ENCODE measurements at regions not wholly inside any gene's neighbourhood (a gene's known extent, or its start where the extent isn't known, plus 50 kb on each side); places are given as distances from the start of the nearest gene placed in this dataset.
"Not testable (repeated sequence)": the region's sequence is repeated elsewhere in the genome, so short reads cannot be mapped to it uniquely, and the experiment has no call there.

DNA sequence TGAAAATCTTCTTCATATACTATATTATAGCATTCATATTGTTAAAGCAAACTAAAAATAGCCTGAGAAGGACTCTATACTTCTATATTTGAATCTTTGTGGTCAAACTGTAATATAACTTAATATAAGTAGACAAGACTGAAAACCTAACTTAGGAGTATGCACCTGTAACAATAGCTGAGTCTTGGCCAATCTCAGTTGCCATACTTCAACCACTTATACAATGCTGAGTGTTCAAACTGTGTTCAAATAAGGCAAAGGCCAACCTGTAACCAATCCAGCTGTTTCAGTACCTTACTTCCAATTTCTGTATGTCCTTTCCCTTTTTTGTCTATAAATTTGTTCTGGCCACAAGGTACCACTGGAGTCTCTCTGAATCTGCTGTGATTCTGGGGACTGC lies 1360.8 kb upstream of the CDH9 start:
- no peaks in the 10 kb centered on the region for H3K27me3 Mint-ChIP-seq (ENCODE audit: low read depth)
- H3K27ac Mint-ChIP-seq: peak overlapping the region in 2 of 3 experiments; percentile 53 to 71
- TF ChIP-seq, protein P1, sequence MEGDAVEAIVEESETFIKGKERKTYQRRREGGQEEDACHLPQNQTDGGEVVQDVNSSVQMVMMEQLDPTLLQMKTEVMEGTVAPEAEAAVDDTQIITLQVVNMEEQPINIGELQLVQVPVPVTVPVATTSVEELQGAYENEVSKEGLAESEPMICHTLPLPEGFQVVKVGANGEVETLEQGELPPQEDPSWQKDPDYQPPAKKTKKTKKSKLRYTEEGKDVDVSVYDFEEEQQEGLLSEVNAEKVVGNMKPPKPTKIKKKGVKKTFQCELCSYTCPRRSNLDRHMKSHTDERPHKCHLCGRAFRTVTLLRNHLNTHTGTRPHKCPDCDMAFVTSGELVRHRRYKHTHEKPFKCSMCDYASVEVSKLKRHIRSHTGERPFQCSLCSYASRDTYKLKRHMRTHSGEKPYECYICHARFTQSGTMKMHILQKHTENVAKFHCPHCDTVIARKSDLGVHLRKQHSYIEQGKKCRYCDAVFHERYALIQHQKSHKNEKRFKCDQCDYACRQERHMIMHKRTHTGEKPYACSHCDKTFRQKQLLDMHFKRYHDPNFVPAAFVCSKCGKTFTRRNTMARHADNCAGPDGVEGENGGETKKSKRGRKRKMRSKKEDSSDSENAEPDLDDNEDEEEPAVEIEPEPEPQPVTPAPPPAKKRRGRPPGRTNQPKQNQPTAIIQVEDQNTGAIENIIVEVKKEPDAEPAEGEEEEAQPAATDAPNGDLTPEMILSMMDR (IDR thresholded peaks at IDR 0.05; ENCODE audit: unreplicated experiment in 3 of 3): no peak
- H3K4me3 Mint-ChIP-seq: no peak overlapping the region
- H3K36me3 Mint-ChIP-seq (ENCODE audit: low read depth): no peaks in the 10 kb centered on the region
- peaks cover 34% of the 10 kb centered on the region for H3K4me1 Mint-ChIP-seq
- no peaks in the 10 kb centered on the region for H3K9me3 Mint-ChIP-seq

DNA sequence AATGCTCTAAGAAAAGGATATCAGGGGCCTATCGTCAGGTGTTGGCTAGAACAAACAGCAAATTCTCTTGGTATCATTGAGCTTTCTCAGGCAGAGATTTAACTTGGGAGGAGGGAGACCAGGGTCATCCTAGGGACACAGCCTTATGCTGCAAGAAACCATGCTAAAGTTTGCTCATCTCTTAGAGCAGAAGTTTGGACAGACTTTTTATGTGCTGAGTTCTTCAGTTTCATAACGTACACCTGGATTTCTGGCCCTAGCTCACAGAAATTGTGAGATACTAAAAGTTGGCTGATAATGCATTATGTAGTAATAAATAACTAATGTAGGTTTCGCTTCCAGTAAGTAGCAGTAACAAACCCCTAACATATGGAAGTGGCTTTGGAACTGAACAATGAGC lies 1359.8 kb upstream of the CDH9 start:
- no peaks in the 10 kb centered on the region for H3K36me3 Mint-ChIP-seq (ENCODE audit: low read depth)
- H3K4me3 Mint-ChIP-seq: peak overlapping the region in 2 of 3 experiments; percentile 3 to 47

DNA sequence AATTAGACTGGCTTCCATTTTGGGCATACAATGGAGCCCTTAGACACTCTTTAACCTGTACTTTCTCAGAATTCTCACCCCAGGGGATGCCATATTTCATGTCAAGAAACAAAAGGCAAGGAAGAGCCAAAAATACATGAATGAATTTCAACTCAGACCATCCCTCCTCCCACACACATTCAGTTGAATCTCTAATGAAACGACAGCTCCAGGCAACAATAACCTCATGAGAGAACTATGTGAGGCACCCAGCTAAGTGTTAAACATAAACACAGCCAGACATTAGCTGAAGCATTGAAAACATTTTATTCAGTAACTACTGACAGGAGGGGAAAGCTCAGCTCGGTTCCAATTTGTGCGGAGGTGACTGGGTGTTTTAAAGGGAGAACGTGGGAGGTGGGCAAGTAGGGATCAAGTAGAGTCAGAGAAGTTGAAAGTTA lies 1359.1 kb upstream of the CDH9 start:
- TF ChIP-seq, protein P1 (IDR thresholded peaks at IDR 0.05; ENCODE audit: unreplicated experiment in 3 of 3): no peak
- H3K27me3 Mint-ChIP-seq (ENCODE audit: low read depth): no peaks in the 10 kb centered on the region
- peak overlapping the region; percentile 91 to 95 (median 95) for H3K27ac Mint-ChIP-seq
- H3K9me3 Mint-ChIP-seq: no peaks in the 10 kb centered on the region
- no peaks in the 10 kb centered on the region for H3K36me3 Mint-ChIP-seq (ENCODE audit: low read depth)
- peaks cover 34% of the 10 kb centered on the region for H3K4me1 Mint-ChIP-seq
- peak overlapping the region in 2 of 3 experiments; percentile 6 to 17 for H3K4me3 Mint-ChIP-seq

More for the DNA sequence above, 1359.8 kb upstream of the CDH9 start:
- Mint-ChIP-seq H3K27me3 (ENCODE audit: low read depth) (no peaks in the 10 kb centered on the region), H3K4me1 (peaks cover 34% of the 10 kb centered on the region), H3K9me3 (no peaks in the 10 kb centered on the region), H3K27ac (peak overlapping the region; percentile 91 to 95 (median 95))
- TF ChIP-seq, protein P1 (IDR thresholded peaks at IDR 0.05; ENCODE audit: unreplicated experiment in 3 of 3): no peak

DNA sequence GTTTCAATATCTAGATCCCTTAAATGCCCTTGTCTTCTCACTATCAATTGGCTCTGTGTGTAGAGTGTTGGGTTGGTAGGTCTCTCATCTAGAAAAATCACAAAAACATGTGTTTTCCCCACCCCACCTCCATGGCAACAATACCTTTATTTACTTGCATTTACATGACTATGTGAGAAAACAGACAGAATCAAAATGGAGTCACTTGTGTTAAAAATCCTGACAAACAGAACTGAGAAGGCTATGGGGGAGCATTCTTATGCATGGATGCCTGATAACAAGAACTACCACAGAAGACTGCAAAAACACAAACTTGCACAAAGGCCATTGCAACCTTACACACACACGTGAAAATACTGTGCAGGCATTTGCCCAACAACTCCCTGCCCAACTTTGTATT lies 1352.9 kb upstream of the CDH9 start:
- Mint-ChIP-seq H3K27me3 (ENCODE audit: low read depth) (no peaks in the 10 kb centered on the region), H3K4me1 (no peaks in the 10 kb centered on the region), H3K36me3 (ENCODE audit: low read depth) (no peaks in the 10 kb centered on the region), H3K9me3 (no peaks in the 10 kb centered on the region), H3K4me3 (no peak overlapping the region), H3K27ac (no peak overlapping the region)
- TF ChIP-seq, protein P1 (IDR thresholded peaks at IDR 0.05; ENCODE audit: unreplicated experiment in 3 of 3): no peak

DNA sequence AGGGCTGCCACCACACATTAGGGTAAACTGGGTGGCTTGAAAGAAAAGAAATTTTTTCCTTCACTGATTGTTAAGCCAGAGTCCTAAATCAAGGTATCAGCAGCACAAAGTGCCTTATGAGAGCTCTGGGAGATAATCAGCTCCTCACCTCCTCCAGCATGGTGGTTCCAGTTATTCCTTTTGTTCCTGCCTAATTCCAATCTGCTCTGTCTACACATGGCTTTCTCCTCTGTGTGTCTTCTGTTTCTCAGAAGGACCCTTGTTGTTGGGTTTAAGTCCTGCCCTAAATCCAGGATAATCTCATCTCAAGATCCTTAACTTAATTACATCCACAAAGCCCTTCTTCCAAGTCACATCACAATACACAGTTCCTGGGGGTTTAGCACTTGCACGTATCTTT lies 1352.0 kb upstream of the CDH9 start:
- no peaks in the 10 kb centered on the region for H3K27me3 Mint-ChIP-seq (ENCODE audit: low read depth)
- no peak overlapping the region for H3K4me3 Mint-ChIP-seq
- H3K9me3 Mint-ChIP-seq: no peaks in the 10 kb centered on the region
- H3K27ac Mint-ChIP-seq: no peak overlapping the region
- H3K36me3 Mint-ChIP-seq (ENCODE audit: low read depth): no peaks in the 10 kb centered on the region
- TF ChIP-seq, protein P1 (IDR thresholded peaks at IDR 0.05; ENCODE audit: unreplicated experiment in 3 of 3): no peak
- no peaks in the 10 kb centered on the region for H3K4me1 Mint-ChIP-seq

DNA sequence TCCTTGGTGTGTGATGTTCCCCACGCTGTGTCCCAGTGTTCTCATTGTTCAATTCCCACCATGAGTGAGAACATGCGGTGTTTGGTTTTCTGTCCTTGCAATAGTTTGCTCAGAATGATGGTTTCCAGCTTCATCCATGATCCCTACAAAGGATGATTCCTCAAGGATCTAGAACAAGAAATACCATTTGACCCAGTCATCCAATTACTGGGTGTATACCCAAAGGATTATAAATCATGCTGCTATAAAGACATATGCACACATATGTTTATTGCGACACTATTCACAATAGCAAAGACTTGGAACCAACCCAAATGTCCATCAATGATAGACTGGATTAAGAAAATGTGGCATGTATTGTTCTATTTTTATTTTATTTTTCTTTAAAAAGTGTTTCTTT lies 1351.3 kb upstream of the CDH9 start:
- not testable (repeated sequence) for H3K4me3 Mint-ChIP-seq; H3K27ac Mint-ChIP-seq; H3K36me3 Mint-ChIP-seq (ENCODE audit: low read depth); H3K9me3 Mint-ChIP-seq; H3K27me3 Mint-ChIP-seq (ENCODE audit: low read depth); H3K4me1 Mint-ChIP-seq

Measured in nephron (organoid).